PFSK-1 (cell line): ENCODE measurements at regions not wholly inside any gene's neighbourhood (a gene's known extent, or its start where the extent isn't known, plus 50 kb on each side); places are given as distances from the start of the nearest gene placed in this dataset.

Experiments
- FOXP2 ChIP-seq: optimal IDR thresholded peaks from 2 replicates; pipeline ENCODE3; 2011; ENCODE audit warnings: borderline replicate concordance, control low read depth, inconsistent platforms; ENCODE audit not compliant: insufficient read depth; ENCODE audit errors: extremely low read length, extremely low read depth
- POLR2AphosphoS5 ChIP-seq: IDR thresholded peaks from 2 replicates; pipeline ENCODE4 v1.6.1; 2012; ENCODE audit warnings: low read depth, mild to moderate bottlenecking, control low read depth, low read length, moderate library complexity
- SIN3A ChIP-seq: IDR thresholded peaks from 2 replicates; pipeline ENCODE4 v1.6.1; 2012; ENCODE audit warnings: mild to moderate bottlenecking, low read length, moderate library complexity, borderline replicate concordance; ENCODE audit not compliant: insufficient read depth
- TAF1 ChIP-seq: IDR thresholded peaks from 2 replicates; pipeline ENCODE4 v1.6.1; 2012; ENCODE audit warnings: low read length, control low read depth, borderline replicate concordance; ENCODE audit not compliant: insufficient read depth
- TF ChIP-seq, protein P1 (sequence below), 2 experiments: IDR thresholded peaks; 2 replicates each; pipeline versions ENCODE4 v1.6.1 to v1.8.0; 2011 to 2012; ENCODE audit warnings: low read depth in 2 of 2, low read length in 2 of 2, control low read depth in 1 of 2, inconsistent platforms in 1 of 2, mild to moderate bottlenecking in 1 of 2, moderate library complexity in 1 of 2; ENCODE audit not compliant: insufficient read depth in 1 of 2

- no peak for TF ChIP-seq POLR2AphosphoS5
- no peak for TF ChIP-seq TAF1
- TF ChIP-seq, protein P1, sequence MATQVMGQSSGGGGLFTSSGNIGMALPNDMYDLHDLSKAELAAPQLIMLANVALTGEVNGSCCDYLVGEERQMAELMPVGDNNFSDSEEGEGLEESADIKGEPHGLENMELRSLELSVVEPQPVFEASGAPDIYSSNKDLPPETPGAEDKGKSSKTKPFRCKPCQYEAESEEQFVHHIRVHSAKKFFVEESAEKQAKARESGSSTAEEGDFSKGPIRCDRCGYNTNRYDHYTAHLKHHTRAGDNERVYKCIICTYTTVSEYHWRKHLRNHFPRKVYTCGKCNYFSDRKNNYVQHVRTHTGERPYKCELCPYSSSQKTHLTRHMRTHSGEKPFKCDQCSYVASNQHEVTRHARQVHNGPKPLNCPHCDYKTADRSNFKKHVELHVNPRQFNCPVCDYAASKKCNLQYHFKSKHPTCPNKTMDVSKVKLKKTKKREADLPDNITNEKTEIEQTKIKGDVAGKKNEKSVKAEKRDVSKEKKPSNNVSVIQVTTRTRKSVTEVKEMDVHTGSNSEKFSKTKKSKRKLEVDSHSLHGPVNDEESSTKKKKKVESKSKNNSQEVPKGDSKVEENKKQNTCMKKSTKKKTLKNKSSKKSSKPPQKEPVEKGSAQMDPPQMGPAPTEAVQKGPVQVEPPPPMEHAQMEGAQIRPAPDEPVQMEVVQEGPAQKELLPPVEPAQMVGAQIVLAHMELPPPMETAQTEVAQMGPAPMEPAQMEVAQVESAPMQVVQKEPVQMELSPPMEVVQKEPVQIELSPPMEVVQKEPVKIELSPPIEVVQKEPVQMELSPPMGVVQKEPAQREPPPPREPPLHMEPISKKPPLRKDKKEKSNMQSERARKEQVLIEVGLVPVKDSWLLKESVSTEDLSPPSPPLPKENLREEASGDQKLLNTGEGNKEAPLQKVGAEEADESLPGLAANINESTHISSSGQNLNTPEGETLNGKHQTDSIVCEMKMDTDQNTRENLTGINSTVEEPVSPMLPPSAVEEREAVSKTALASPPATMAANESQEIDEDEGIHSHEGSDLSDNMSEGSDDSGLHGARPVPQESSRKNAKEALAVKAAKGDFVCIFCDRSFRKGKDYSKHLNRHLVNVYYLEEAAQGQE (IDR thresholded peaks at IDR 0.05; ENCODE audit: insufficient read depth in 1 of 2, low read depth in 2 of 2, low read length in 2 of 2): no peak
These were observed 217.0 kb upstream of the PODXL start for GRCh38 chr7:131773413-131773812.

DNA sequence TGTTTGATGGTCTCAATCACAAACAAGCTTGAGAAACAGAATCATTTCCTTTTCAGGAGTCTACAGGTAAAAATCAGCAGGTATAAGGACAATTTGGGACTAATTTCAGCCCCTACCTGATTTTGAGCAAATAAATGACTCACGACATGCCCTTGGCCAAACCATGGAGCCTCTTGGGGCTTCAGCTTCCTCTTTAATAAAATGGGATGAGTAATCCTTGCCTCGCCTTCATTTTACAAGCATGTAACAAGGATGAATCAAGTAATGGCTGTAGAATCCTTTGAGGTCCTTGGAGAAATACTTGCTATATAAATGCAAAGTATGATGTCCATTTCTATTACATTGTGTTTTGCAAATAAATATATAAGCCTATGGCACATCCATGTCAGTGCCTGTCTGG lies 212.8 kb upstream of the PODXL start:
- TF ChIP-seq, protein P1 (IDR thresholded peaks at IDR 0.05; ENCODE audit: insufficient read depth in 1 of 2, low read depth in 2 of 2, low read length in 2 of 2): no peak
- no peak for TF ChIP-seq SIN3A
- no peak for TF ChIP-seq POLR2AphosphoS5
- TF ChIP-seq FOXP2: no peak
- no peak for TF ChIP-seq TAF1

- TF ChIP-seq FOXP2: no peak
- TF ChIP-seq TAF1: no peak
- TF ChIP-seq, protein P1 (IDR thresholded peaks at IDR 0.05; ENCODE audit: insufficient read depth in 1 of 2, low read depth in 2 of 2, low read length in 2 of 2): no peak
- no peak for TF ChIP-seq POLR2AphosphoS5
- no peak for TF ChIP-seq SIN3A
These were observed 211.2 kb upstream of the PODXL start for GRCh38 chr7:131767591-131767990.

DNA sequence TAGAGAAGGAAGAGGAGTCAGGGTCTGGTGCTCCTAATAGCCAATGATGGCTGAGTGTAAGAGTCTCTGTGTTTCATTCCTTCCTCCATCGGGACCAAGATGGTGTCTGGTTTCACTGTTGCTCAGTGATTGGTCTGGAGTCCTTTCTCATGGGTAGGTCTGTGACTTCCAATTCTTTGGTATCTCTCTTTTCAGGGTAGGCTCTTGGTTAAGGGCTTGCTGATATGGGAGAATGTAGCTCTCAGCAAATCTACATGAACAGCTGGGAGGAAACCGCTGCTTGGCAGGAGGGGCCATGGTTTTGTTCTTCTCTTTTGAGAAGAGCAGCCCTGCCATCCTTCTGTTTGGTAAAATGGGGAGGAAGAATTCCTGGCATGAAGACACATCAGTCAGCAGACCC lies 209.1 kb upstream of the PODXL start:
- no peak for TF ChIP-seq TAF1
- no peak for TF ChIP-seq POLR2AphosphoS5
- no peak for TF ChIP-seq SIN3A
- TF ChIP-seq FOXP2: no peak
- TF ChIP-seq, protein P1 (IDR thresholded peaks at IDR 0.05; ENCODE audit: insufficient read depth in 1 of 2, low read depth in 2 of 2, low read length in 2 of 2): no peak

GRCh38 chr7:131764143-131764775 lies 207.8 kb upstream of the PODXL start:
- TF ChIP-seq SIN3A (no peak), POLR2AphosphoS5 (no peak), FOXP2 (no peak), TAF1 (no peak)
- TF ChIP-seq, protein P1 (IDR thresholded peaks at IDR 0.05; ENCODE audit: insufficient read depth in 1 of 2, low read depth in 2 of 2, low read length in 2 of 2): no peak
